ENCODE measurements at regions not wholly inside any gene's neighbourhood (a gene's known extent, or its start where the extent isn't known, plus 50 kb on each side); places are given as distances from the start of the nearest gene placed in this dataset.

- TF ChIP-seq CTCF (conservative IDR thresholded peaks at IDR 0.05; ENCODE audit: low read depth, low read length) = no peak
- no peak for TF ChIP-seq CEBPB (IDR thresholded peaks at IDR 0.05; ENCODE audit: low read depth, low read length)
Observed at GRCh38 chr10:111656066-111656465, 527.5 kb downstream of the GPAM start.
